ENCODE measurements at regions not wholly inside any gene's neighbourhood (a gene's known extent, or its start where the extent isn't known, plus 50 kb on each side); places are given as distances from the start of the nearest gene placed in this dataset.

- TF ChIP-seq, protein P1, sequence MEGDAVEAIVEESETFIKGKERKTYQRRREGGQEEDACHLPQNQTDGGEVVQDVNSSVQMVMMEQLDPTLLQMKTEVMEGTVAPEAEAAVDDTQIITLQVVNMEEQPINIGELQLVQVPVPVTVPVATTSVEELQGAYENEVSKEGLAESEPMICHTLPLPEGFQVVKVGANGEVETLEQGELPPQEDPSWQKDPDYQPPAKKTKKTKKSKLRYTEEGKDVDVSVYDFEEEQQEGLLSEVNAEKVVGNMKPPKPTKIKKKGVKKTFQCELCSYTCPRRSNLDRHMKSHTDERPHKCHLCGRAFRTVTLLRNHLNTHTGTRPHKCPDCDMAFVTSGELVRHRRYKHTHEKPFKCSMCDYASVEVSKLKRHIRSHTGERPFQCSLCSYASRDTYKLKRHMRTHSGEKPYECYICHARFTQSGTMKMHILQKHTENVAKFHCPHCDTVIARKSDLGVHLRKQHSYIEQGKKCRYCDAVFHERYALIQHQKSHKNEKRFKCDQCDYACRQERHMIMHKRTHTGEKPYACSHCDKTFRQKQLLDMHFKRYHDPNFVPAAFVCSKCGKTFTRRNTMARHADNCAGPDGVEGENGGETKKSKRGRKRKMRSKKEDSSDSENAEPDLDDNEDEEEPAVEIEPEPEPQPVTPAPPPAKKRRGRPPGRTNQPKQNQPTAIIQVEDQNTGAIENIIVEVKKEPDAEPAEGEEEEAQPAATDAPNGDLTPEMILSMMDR (IDR thresholded peaks at IDR 0.05; ENCODE audit: poor library complexity): no peak
- no peak for TF ChIP-seq EZH2 (IDR thresholded peaks at IDR 0.05; ENCODE audit: borderline replicate concordance)
These were observed 227.4 kb upstream of the SORCS1 start for GRCh38 chr10:107391901-107392300.
